GM12878 (cell line): ENCODE measurements at regions not wholly inside any gene's neighbourhood (a gene's known extent, or its start where the extent isn't known, plus 50 kb on each side); places are given as distances from the start of the nearest gene placed in this dataset.

Source experiments
- ATAC-seq: fragments of 200-7000 bp; cut with Tn5 transposase; 3 replicates; pipeline ENCODE4 v1.9.1; 2020; ENCODE audit warnings: mild to moderate bottlenecking, moderate library complexity
- BruUV-seq: library from RNA; stranded (reverse); fragments of 400-500 nt; replicated peaks from 2 replicates; lab custom pipeline; 2021; lab: Mats Ljungman, UMichigan
- CTCF ChIA-PET: fragments of 300-600 bp; sonication (Branson Sonifier 250); formaldehyde crosslinking; extraction: SDS; loops from one replicate; lab custom pipeline; 2021; ENCODE audit warnings: inconsistent platforms; lab: Yijun Ruan, JAX
- POLR2A ChIA-PET: fragments of 350-600 bp; formaldehyde crosslinking; extraction: SDS; loops from one replicate; lab custom pipeline; 2021; ENCODE audit warnings: inconsistent platforms; lab: Charles Lee
- RAD21 ChIA-PET: fragments of 300-600 bp; sonication (Branson Sonifier 250); formaldehyde crosslinking; loops from one replicate; lab custom pipeline; 2023; ENCODE audit warnings: antibody characterized with exemption; ENCODE audit not compliant: unreplicated experiment; lab: Charles Lee
- SMC1A ChIA-PET: fragments of 300-600 bp; sonication (Branson Sonifier 250); formaldehyde crosslinking; loops from one replicate; lab custom pipeline; 2023; ENCODE audit not compliant: unreplicated experiment, uncharacterized antibody; lab: Charles Lee
- DNase-seq: peaks from one replicate; pipeline ENCODE4 v3.0.0-alpha.2; 2011; ENCODE audit warnings: low read depth, low spot score
- FAIRE-seq: peaks from 3 replicates; lab custom pipeline; 2011; peaks lifted over from hg19 to GRCh38; lab: Jason Lieb, UNC
- H2AFZ ChIP-seq: 2 replicates; pipeline ENCODE4 v1.6.0; 2011; ENCODE audit warnings: low read depth, low read length, control low read depth; ENCODE audit not compliant: control insufficient read depth
- H3K27ac ChIP-seq: 2 replicates; pipeline ENCODE4 v1.5.1; 2011; ENCODE audit warnings: control low read depth; ENCODE audit not compliant: control insufficient read depth, insufficient read depth
- H3K27me3 ChIP-seq, 2 experiments: replicated peaks in 1 of 2; 2 replicates each; pipeline versions ENCODE4 v1.6.0 to v1.6.1; 2011; ENCODE audit warnings: low read length in 1 of 2; ENCODE audit not compliant: control insufficient read depth in 2 of 2, insufficient read depth in 2 of 2
- H3K36me3 ChIP-seq, 2 experiments: 2 replicates each; pipeline ENCODE4 v1.5.1; 2011; ENCODE audit warnings: low read length in 1 of 2; ENCODE audit not compliant: control insufficient read depth in 2 of 2, insufficient read depth in 2 of 2
- H3K4me1 ChIP-seq: 2 replicates; pipeline ENCODE4 v1.6.1; 2011; ENCODE audit warnings: mild to moderate bottlenecking, low read length, moderate library complexity, mixed read lengths; ENCODE audit not compliant: control insufficient read depth, insufficient read depth
- H3K4me2 ChIP-seq: 2 replicates; pipeline ENCODE4 v1.6.0; 2011; ENCODE audit warnings: control low read depth; ENCODE audit not compliant: control insufficient read depth, insufficient read depth
- H3K4me3 ChIP-seq: fragments of 200-600 bp; sonication (generic); 2 replicates; pipeline ENCODE4 v1.5.1; 2016
- H3K79me2 ChIP-seq: 2 replicates; pipeline ENCODE4 v1.6.0; 2011; ENCODE audit warnings: low read length; ENCODE audit not compliant: control insufficient read depth, insufficient read depth
- H3K9ac ChIP-seq: 2 replicates; pipeline ENCODE4 v1.8.0; 2011; ENCODE audit warnings: low read length, control low read depth, mixed read lengths; ENCODE audit not compliant: control insufficient read depth, insufficient read depth
- H3K9me3 ChIP-seq: replicated peaks from 3 replicates; pipeline ENCODE4 v1.5.1; 2011; ENCODE audit warnings: mild to moderate bottlenecking, low read length; ENCODE audit not compliant: control insufficient read depth, insufficient read depth
- H4K20me1 ChIP-seq: 2 replicates; pipeline ENCODE4 v1.6.0; 2011; ENCODE audit not compliant: control insufficient read depth, insufficient read depth
- CBX3 ChIP-seq: fragments of 200-600 bp; sonication (generic); IDR thresholded peaks from 2 replicates; pipeline ENCODE4 v1.6.1; 2016; ENCODE audit warnings: low read depth, borderline replicate concordance
- CUX1 ChIP-seq: IDR thresholded peaks from 2 replicates; pipeline ENCODE4 v1.6.1; 2012; ENCODE audit warnings: improper control_type of control experiment, low read depth, low read length; ENCODE audit not compliant: insufficient replicate concordance
- EED ChIP-seq: sonication (generic); IDR thresholded peaks from 2 replicates; pipeline ENCODE4 v1.6.1; 2016; ENCODE audit warnings: antibody characterized with exemption, low read depth
- EZH2 ChIP-seq: IDR thresholded peaks from 2 replicates; pipeline ENCODE4 v1.6.1; 2012; ENCODE audit warnings: low read depth, mild to moderate bottlenecking, control low read depth, inconsistent platforms, low read length, borderline replicate concordance; ENCODE audit not compliant: control insufficient read depth
- GABPA ChIP-seq: IDR thresholded peaks from 2 replicates; pipeline ENCODE4 v1.6.1; 2014; ENCODE audit warnings: antibody characterized with exemption, low read depth, mild to moderate bottlenecking, inconsistent platforms
- IRF3 ChIP-seq: fragments of 450-650 bp; IDR thresholded peaks from 2 replicates; pipeline ENCODE4 v1.6.1; 2014; ENCODE audit warnings: mild to moderate bottlenecking
- IRF4 ChIP-seq: IDR thresholded peaks from 2 replicates; pipeline ENCODE4 v1.6.1; 2011; ENCODE audit warnings: low read depth, low read length
- NFYB ChIP-seq: IDR thresholded peaks from 2 replicates; pipeline ENCODE4 v1.6.1; 2011; ENCODE audit warnings: low read depth, mild to moderate bottlenecking, low read length, improper control_type of control experiment, moderate library complexity; ENCODE audit not compliant: insufficient read depth
- NR2C2 ChIP-seq: IDR thresholded peaks from 2 replicates; pipeline ENCODE4 v1.6.1; 2011; ENCODE audit warnings: borderline replicate concordance, low read depth; ENCODE audit not compliant: control insufficient read depth, insufficient read length
- NRF1 ChIP-seq: conservative IDR thresholded peaks from 2 replicates; pipeline ENCODE4 v1.6.1; 2011; ENCODE audit warnings: mild to moderate bottlenecking, low read depth, low read length, improper control_type of control experiment
- RBBP5 ChIP-seq: fragments of 200-600 bp; sonication (generic); conservative IDR thresholded peaks from 2 replicates; pipeline ENCODE4 v1.6.1; 2016
- TARDBP ChIP-seq: IDR thresholded peaks from 2 replicates; pipeline ENCODE4 v1.6.1; 2016; ENCODE audit warnings: borderline replicate concordance
- ZBED1 ChIP-seq: IDR thresholded peaks from 2 replicates; pipeline ENCODE4 v1.6.1; 2016; ENCODE audit warnings: borderline replicate concordance
- ZNF622 ChIP-seq: fragments of 450-650 bp; IDR thresholded peaks from 2 replicates; pipeline ENCODE4 v1.6.1; 2017; ENCODE audit warnings: mild to moderate bottlenecking, inconsistent platforms
- in situ Hi-C: fragments of 300-500 bp; cut with MboI; formaldehyde crosslinking; loops from 9 replicates; pipeline ENCODE4 v1.14.3; 2018; ENCODE audit warnings: mixed read lengths
- intact Hi-C: fragments of 100-400 bp; cut with micrococcal nuclease; formaldehyde crosslinking; loops from one replicate; pipeline ENCODE4 v1.14.2; 2022; ENCODE audit not compliant: unreplicated experiment

- TF ChIP-seq CUX1, result no peak
- TF ChIP-seq GABPA, result no peak
- TF ChIP-seq EZH2, result no peak
- TF ChIP-seq IRF3, result no peak
- TF ChIP-seq, all 136 proteins: peak for 0
Observed at GRCh38 chr3:144053121-144053520, 81.5 kb downstream of the DIPK2A start (continued).

GRCh38 chr3:144054766-144055165, 83.1 kb downstream of the DIPK2A start:
- intact Hi-C loops, result no loop called here
- ChIA-PET RAD21 (no interaction called here), POLR2A (no interaction called here)

More at GRCh38 chr3:144054766-144055165, 83.1 kb downstream of the DIPK2A start:
- FAIRE-seq (no peak), ATAC-seq (no peak), DNase-seq (no peak)
- SMC1A ChIA-PET, result interaction anchor here (0.7 to 1.0 kb wide), 2 partner anchors 80 to 297 kb away, joined by 3 to 4 read pairs; no protein-coding TSS in a partner anchor
- H3K9me3 ChIP-seq, result no peaks in the 10 kb centered on the region
- no TSS peak for BruUV-seq
- CTCF ChIA-PET, result no interaction called here
- no peak overlapping the region for H2AFZ ChIP-seq
- H3K4me1 ChIP-seq, result no peaks in the 10 kb centered on the region
- in situ Hi-C loops, result no loop called here
- no peak overlapping the region for H3K4me2 ChIP-seq
- no peaks in the 10 kb centered on the region for H3K79me2 ChIP-seq
- H4K20me1 ChIP-seq, result no peaks in the 10 kb centered on the region
- H3K36me3 ChIP-seq, result no peaks in the 10 kb centered on the region
- no peaks in the 10 kb centered on the region; a peak in 1 of 4 replicates for H3K27me3 ChIP-seq
- no peak overlapping the region for H3K9ac ChIP-seq
- H3K4me3 ChIP-seq, result no peak overlapping the region
- H3K27ac ChIP-seq, result no peak overlapping the region
- no peak for TF ChIP-seq ZBED1
- no peak for TF ChIP-seq TARDBP
- TF ChIP-seq RBBP5, result no peak
- TF ChIP-seq CBX3, result no peak
- TF ChIP-seq NRF1, result no peak
- TF ChIP-seq ZNF622, result no peak
- no peak for TF ChIP-seq EED
- no peak for TF ChIP-seq NR2C2
- TF ChIP-seq NFYB, result no peak
- no peak for TF ChIP-seq IRF4
